Prostate gland (tissue), 2 donors: ENCODE measurements at regions not wholly inside any gene's neighbourhood (a gene's known extent, or its start where the extent isn't known, plus 50 kb on each side); places are given as distances from the start of the nearest gene placed in this dataset.

Experiments
- CTCF ChIP-seq, 4 experiments: fragments of 200-600 bp in 2 of 4; fragments of 450-650 bp in 2 of 4; sonication (generic) in 2 of 4; IDR thresholded peaks; 1 replicate in 3 of 4; 2 replicates in 1 of 4; pipeline ENCODE4 v1.5.1; 2016 to 2019; ENCODE audit warnings: antibody characterized with exemption in 4 of 4, mild to moderate bottlenecking in 2 of 4, moderate library complexity in 2 of 4
- POLR2A ChIP-seq: fragments of 450-650 bp; IDR thresholded peaks from one replicate; pipeline ENCODE4 v1.6.1; 2016; ENCODE audit warnings: antibody characterized with exemption, mild to moderate bottlenecking
- POLR2AphosphoS5 ChIP-seq: sonication (generic); formaldehyde crosslinking; IDR thresholded peaks from one replicate; pipeline ENCODE4 v1.6.1; 2017; ENCODE audit warnings: antibody characterized with exemption

- TF ChIP-seq POLR2A (no peak), CTCF (IDR thresholded peaks at IDR 0.05) (no peak), POLR2AphosphoS5 (no peak)
Observed at GRCh38 chr10:14389981-14390590, 59.4 kb upstream of the FRMD4A start.
